ENCODE measurements at regions not wholly inside any gene's neighbourhood (a gene's known extent, or its start where the extent isn't known, plus 50 kb on each side); places are given as distances from the start of the nearest gene placed in this dataset.

DNA sequence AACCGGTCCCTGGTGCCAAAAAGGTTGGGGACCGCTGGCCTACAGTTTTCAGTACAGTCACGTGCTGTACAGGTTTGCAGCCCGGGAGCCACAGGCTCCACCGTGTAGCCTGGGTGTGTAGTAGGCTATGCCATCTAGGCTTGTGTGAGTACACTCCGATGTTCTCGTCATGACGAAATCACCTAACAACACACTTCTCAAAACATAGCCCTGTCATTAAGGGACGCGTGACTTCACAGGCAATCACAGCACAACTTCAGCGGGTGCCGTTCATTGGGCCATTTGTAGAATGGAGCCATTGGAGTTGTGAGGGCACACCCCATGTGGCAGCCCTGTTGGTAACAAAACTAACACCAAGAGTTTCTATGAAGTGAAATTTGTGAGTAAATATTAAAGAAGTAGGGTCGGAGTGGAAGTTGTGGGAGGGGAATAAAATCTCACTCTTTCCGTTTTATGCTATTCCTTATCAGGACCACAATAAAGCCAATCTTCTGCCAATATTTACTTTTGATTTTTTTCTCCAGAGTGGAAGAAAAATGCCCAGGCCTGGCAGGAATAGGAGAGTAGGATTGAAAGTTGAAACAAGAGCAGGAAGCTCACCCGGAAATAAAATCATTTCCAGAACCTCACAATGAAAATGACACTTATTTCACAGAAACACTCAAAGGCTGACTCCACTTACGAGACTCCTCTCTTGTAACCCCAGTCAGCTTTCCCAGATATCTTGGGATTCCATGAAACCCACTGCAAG, 63.7 kb upstream of the PTPN1 start:
- TF ChIP-seq CTCF (IDR thresholded peaks at IDR 0.05) (no peak), POLR2AphosphoS5 (IDR thresholded peaks at IDR 0.05) (peak in 1 of 3 donors; percentile 31), EP300 (IDR thresholded peaks at IDR 0.05; ENCODE audit: low read depth) (no peak), POLR2A (IDR thresholded peaks at IDR 0.05) (no peak)
